ENCODE measurements at regions not wholly inside any gene's neighbourhood (a gene's known extent, or its start where the extent isn't known, plus 50 kb on each side); places are given as distances from the start of the nearest gene placed in this dataset.

DNA sequence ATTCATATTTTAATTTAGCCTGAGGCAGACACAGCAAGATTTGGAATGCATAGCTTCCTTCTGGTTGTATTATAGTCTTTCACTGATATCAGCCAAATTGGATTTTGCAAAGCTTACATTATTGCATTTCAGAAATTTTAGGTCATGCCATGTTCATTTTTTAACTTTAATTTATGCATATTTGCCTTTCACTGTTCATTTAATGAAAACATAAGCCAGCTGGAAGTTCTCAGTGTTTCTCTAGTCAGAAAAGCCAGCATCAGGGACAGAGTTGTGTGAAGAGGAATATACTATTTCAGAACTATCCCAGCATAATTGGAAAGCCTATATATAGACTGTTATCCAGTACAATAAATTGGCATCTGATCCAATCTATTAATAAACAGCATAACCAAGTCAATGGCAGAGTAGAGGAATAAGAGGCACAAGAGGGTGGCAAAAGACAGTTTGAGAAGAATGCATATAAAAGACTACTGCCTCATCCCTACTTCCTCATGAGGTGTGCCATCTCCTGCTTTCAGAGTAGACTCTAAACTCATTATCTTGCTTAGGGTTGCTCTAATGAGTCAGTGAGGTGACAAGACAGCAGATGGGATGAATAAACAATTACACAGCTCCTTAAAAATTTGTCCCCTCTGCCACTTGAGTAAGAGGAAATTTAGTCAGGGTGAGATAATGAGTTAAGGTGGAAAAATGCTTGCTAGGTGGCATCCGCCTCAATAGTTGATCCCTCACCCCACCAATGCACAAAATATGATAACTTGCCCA, 159.8 kb upstream of the HCRTR2 start:
- FAIRE-seq (no peak), DNase-seq (ENCODE audit: low read depth) (no peak)
- Histone ChIP-seq H3K27ac (ENCODE audit: low read depth, low read length) (no peak overlapping the region), H3K9ac (ENCODE audit: low read length) (no peak overlapping the region), H3K4me2 (ENCODE audit: low read length) (no peak overlapping the region), H3K9me3 (ENCODE audit: insufficient read depth, low read depth, low read length) (peaks cover under 1% of the 10 kb centered on the region), H3K4me1 (ENCODE audit: insufficient read depth, low read length) (no peaks in the 10 kb centered on the region), H4K20me1 (ENCODE audit: insufficient read depth, low read length) (no peaks in the 10 kb centered on the region), H3K27me3 (ENCODE audit: insufficient read depth, low read length) (no peaks in the 10 kb centered on the region), H3K79me2 (ENCODE audit: insufficient read depth, low read length) (no peaks in the 10 kb centered on the region), H3K4me3 (ENCODE audit: insufficient read depth, low read depth, low read length) (no peak overlapping the region), H2AFZ (ENCODE audit: low read depth, low read length) (no peak overlapping the region), H3K36me3 (ENCODE audit: insufficient read depth, low read length) (no peaks in the 10 kb centered on the region)
- Mint-ChIP-seq H3K4me3 (ENCODE audit: unreplicated experiment) (no peak overlapping the region), H3K9me3 (ENCODE audit: unreplicated experiment) (no peaks in the 10 kb centered on the region), H3K4me1 (ENCODE audit: low read depth, unreplicated experiment) (peaks cover 10% of the 10 kb centered on the region), H3K27ac (ENCODE audit: unreplicated experiment) (no peak overlapping the region), H3K36me3 (ENCODE audit: low read depth, unreplicated experiment) (no peaks in the 10 kb centered on the region), H3K27me3 (ENCODE audit: low read depth, unreplicated experiment) (peaks cover 4% of the 10 kb centered on the region)
- TF ChIP-seq EZH2 (IDR thresholded peaks at IDR 0.05; ENCODE audit: insufficient read depth, low read length) = no peak
- TF ChIP-seq, protein P1, sequence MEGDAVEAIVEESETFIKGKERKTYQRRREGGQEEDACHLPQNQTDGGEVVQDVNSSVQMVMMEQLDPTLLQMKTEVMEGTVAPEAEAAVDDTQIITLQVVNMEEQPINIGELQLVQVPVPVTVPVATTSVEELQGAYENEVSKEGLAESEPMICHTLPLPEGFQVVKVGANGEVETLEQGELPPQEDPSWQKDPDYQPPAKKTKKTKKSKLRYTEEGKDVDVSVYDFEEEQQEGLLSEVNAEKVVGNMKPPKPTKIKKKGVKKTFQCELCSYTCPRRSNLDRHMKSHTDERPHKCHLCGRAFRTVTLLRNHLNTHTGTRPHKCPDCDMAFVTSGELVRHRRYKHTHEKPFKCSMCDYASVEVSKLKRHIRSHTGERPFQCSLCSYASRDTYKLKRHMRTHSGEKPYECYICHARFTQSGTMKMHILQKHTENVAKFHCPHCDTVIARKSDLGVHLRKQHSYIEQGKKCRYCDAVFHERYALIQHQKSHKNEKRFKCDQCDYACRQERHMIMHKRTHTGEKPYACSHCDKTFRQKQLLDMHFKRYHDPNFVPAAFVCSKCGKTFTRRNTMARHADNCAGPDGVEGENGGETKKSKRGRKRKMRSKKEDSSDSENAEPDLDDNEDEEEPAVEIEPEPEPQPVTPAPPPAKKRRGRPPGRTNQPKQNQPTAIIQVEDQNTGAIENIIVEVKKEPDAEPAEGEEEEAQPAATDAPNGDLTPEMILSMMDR (IDR thresholded peaks at IDR 0.05; ENCODE audit: insufficient read depth, low read depth, low read length) = no peak

DNA sequence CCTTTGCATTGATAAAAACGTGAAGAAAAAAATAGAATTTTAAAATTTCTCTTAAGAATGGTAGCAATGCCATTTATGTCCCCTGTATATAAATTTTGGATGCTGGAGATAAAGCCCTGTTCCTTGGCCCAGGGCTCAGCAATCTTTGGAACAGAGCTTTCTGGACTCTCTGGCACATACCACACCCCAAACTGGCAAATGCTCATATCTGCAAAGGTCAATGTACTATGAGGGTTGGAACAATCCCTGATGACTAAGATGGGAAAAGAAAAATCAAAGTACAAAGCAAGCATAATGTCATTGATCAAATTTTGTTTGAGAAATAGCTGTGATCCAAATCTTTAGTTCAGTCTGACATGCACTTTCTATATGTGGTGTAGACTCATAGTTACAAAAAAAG, 158.1 kb upstream of the HCRTR2 start:
- H3K36me3 ChIP-seq (ENCODE audit: insufficient read depth, low read length) = no peaks in the 10 kb centered on the region
- no peaks in the 10 kb centered on the region for H3K9me3 ChIP-seq (ENCODE audit: insufficient read depth, low read depth, low read length)
- H3K4me1 Mint-ChIP-seq (ENCODE audit: low read depth, unreplicated experiment) = peaks cover 10% of the 10 kb centered on the region
- no peaks in the 10 kb centered on the region for H3K9me3 Mint-ChIP-seq (ENCODE audit: unreplicated experiment)
- H2AFZ ChIP-seq (ENCODE audit: low read depth, low read length) = no peak overlapping the region
- FAIRE-seq (no peak), DNase-seq (ENCODE audit: low read depth) (no peak)
- H3K9ac ChIP-seq (ENCODE audit: low read length) = no peak overlapping the region
- H3K4me1 ChIP-seq (ENCODE audit: insufficient read depth, low read length) = no peaks in the 10 kb centered on the region
- H3K27me3 ChIP-seq (ENCODE audit: insufficient read depth, low read length) = no peaks in the 10 kb centered on the region
- no peak overlapping the region for H3K27ac ChIP-seq (ENCODE audit: low read depth, low read length)
- no peaks in the 10 kb centered on the region for H3K79me2 ChIP-seq (ENCODE audit: insufficient read depth, low read length)
- H3K27ac Mint-ChIP-seq (ENCODE audit: unreplicated experiment) = no peak overlapping the region
- no peak overlapping the region for H3K4me3 Mint-ChIP-seq (ENCODE audit: unreplicated experiment)
- no peak overlapping the region for H3K4me3 ChIP-seq (ENCODE audit: insufficient read depth, low read depth, low read length)
- no peak overlapping the region for H3K4me2 ChIP-seq (ENCODE audit: low read length)
- TF ChIP-seq, protein P1 (IDR thresholded peaks at IDR 0.05; ENCODE audit: insufficient read depth, low read depth, low read length) = no peak
- no peak for TF ChIP-seq EZH2 (IDR thresholded peaks at IDR 0.05; ENCODE audit: insufficient read depth, low read length)
- H4K20me1 ChIP-seq (ENCODE audit: insufficient read depth, low read length) = no peaks in the 10 kb centered on the region
- peaks cover 4% of the 10 kb centered on the region for H3K27me3 Mint-ChIP-seq (ENCODE audit: low read depth, unreplicated experiment)
- no peaks in the 10 kb centered on the region for H3K36me3 Mint-ChIP-seq (ENCODE audit: low read depth, unreplicated experiment)
